Heart left ventricle (tissue), 16 donors: ENCODE measurements at regions not wholly inside any gene's neighbourhood (a gene's known extent, or its start where the extent isn't known, plus 50 kb on each side); places are given as distances from the start of the nearest gene placed in this dataset.

Experiments used
- ATAC-seq, 4 donors: fragments of 200-7000 bp; cut with Tn5 transposase; one replicate each; pipeline ENCODE4 v1.9.1; 2020 to 2022; ENCODE audit warnings: moderate library complexity in 4 of 4, mild to moderate bottlenecking in 3 of 4, moderate number of reproducible peaks in 1 of 4
- DNase-seq, 5 donors: peaks; one replicate each; pipeline ENCODE4 v3.0.0-alpha.2; 2020
- H3K27ac ChIP-seq, 12 donors: fragments of 200-600 bp; sonication (generic) in 4 of 12; one replicate each; pipeline versions ENCODE4 v1.5.0 to v1.8.0; 2016 to 2022; ENCODE audit warnings: mild to moderate bottlenecking in 2 of 12
- H3K27me3 ChIP-seq, 9 donors: fragments of 200-600 bp; sonication (generic) in 2 of 9; one replicate each; pipeline versions ENCODE4 v1.5.1 to v1.8.0; 2016 to 2022; ENCODE audit warnings: mild to moderate bottlenecking in 3 of 9
- H3K36me3 ChIP-seq, 9 donors: fragments of 200-600 bp; sonication (generic) in 2 of 9; one replicate each; pipeline versions ENCODE4 v1.5.0 to v1.8.0; 2018 to 2022; ENCODE audit warnings: mild to moderate bottlenecking in 2 of 9
- H3K4me1 ChIP-seq, 12 donors: fragments of 200-600 bp; sonication (generic) in 4 of 12; one replicate each; pipeline versions ENCODE4 v1.5.0 to v1.8.0; 2016 to 2022; ENCODE audit warnings: mild to moderate bottlenecking in 3 of 12
- H3K4me3 ChIP-seq, 12 donors: fragments of 200-600 bp; sonication (generic) in 4 of 12; one replicate each; pipeline versions ENCODE4 v1.5.0 to v1.8.0; 2017 to 2022; ENCODE audit warnings: mild to moderate bottlenecking in 9 of 12, moderate library complexity in 4 of 12
- H3K9me3 ChIP-seq, 12 donors: fragments of 200-600 bp; sonication (generic) in 4 of 12; one replicate each; pipeline versions ENCODE4 v1.5.0 to v1.8.0; 2016 to 2022; ENCODE audit warnings: mild to moderate bottlenecking in 1 of 12
- POLR2A ChIP-seq, 2 donors: fragments of 450-650 bp; IDR thresholded peaks; one replicate each; pipeline ENCODE4 v1.6.1; 2017; ENCODE audit warnings: antibody characterized with exemption in 2 of 2, mild to moderate bottlenecking in 2 of 2, moderate library complexity in 2 of 2
- WGBS, 4 donors: extraction: QIAGEN DNeasy Blood & Tissue Kit in 2 of 4; methylation state at CpG; one replicate each; pipeline versions ENCODE4 v1.1.5 to v1.1.7; 2013 to 2018; 5-methylcytosine and 5-hydroxymethylcytosine counted together
- intact Hi-C, 10 donors: fragments of 100-400 bp; cut with DNase I; formaldehyde crosslinking; loops; one replicate each; pipeline versions ENCODE4 v1.11.1 to v1.14.2; 2022
- TF ChIP-seq, protein P1 (sequence below), 12 donors: fragments of 200-600 bp; sonication (generic) in 4 of 12; IDR thresholded peaks; one replicate each; pipeline versions ENCODE4 v1.5.0 to v1.8.0; 2018 to 2022; ENCODE audit warnings: antibody characterized with exemption in 12 of 12, mild to moderate bottlenecking in 5 of 12
- donor health status: ischemic (EF 13 %, LVEDD 7.1; RV severe dilation, severe dysfunction).
- donor health status: healthy with polysubstance abuse.
- donor health status: DM: no; HTN: yes; CAD: no.
- donor health status: DM: no; HTN: no; CAD: no.
- donor health status: ischemic (EF 25% LVEDD 6.9; RV normal size, moderate dysfunction).
- donor health status: ischemic (EF 25% LVEDD 5.7; RV mildly dilated, moderate dysfunction).
- donor health status: healthy.
- donor health status: DM: yes; HTN: yes; CAD: no.
- donor health status: ischemic (EF 35%, LVEDD 5.7; RV mildly dilated, moderate dysfunction).
- donor health status: nonischemic (EF 11% LVEDD 7.7; RV severe dilation, severe dysfunction).
- donor health status: DM: yes; HTN: yes; CAD: no.
- donor health status: PGD.
- donor health status: ischemic (EF 29% LVEDD 5.4; RV normal size, mild dysfunction).
- donor health status: nonischemic (EF 23%, LVEDD 6.1; RV moderate dilation, normal function).

DNA sequence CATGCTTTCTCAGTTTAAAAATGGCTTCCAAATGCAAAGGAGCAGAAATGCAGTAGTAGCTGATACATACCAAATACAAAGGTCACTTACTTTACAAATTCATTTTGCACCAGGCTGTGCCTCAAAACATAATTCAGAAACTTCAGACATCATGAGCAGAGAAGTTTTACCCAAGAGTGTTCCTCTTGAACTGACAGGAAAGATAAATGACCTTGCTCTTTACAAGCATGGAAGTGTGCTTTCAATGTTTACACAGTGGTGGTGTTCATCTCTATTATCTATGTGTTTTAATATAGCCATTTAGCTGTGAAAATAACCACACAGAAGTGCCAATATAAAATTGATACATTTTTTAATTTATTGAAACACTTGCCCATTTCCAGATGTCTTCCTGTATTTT is 383.4 kb downstream of the ANKRD50 start:
- H3K4me1 ChIP-seq, result no peaks in the 10 kb centered on the region
- no peak for DNase-seq
- H3K36me3 ChIP-seq, result no peaks in the 10 kb centered on the region
- no peak overlapping the region for H3K4me3 ChIP-seq
- no peaks in the 10 kb centered on the region for H3K9me3 ChIP-seq
- H3K27me3 ChIP-seq, result no peaks in the 10 kb centered on the region
- TF ChIP-seq, protein P1, sequence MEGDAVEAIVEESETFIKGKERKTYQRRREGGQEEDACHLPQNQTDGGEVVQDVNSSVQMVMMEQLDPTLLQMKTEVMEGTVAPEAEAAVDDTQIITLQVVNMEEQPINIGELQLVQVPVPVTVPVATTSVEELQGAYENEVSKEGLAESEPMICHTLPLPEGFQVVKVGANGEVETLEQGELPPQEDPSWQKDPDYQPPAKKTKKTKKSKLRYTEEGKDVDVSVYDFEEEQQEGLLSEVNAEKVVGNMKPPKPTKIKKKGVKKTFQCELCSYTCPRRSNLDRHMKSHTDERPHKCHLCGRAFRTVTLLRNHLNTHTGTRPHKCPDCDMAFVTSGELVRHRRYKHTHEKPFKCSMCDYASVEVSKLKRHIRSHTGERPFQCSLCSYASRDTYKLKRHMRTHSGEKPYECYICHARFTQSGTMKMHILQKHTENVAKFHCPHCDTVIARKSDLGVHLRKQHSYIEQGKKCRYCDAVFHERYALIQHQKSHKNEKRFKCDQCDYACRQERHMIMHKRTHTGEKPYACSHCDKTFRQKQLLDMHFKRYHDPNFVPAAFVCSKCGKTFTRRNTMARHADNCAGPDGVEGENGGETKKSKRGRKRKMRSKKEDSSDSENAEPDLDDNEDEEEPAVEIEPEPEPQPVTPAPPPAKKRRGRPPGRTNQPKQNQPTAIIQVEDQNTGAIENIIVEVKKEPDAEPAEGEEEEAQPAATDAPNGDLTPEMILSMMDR (IDR thresholded peaks at IDR 0.05), result no peak
- TF ChIP-seq POLR2A (IDR thresholded peaks at IDR 0.05), result no peak
- intact Hi-C loops, result loop anchor here in 1 of 10 donors (10.0 kb wide), 1 partner anchor 1224 kb away; no protein-coding TSS in a partner anchor
- no peak for ATAC-seq
- no peak overlapping the region for H3K27ac ChIP-seq

DNA sequence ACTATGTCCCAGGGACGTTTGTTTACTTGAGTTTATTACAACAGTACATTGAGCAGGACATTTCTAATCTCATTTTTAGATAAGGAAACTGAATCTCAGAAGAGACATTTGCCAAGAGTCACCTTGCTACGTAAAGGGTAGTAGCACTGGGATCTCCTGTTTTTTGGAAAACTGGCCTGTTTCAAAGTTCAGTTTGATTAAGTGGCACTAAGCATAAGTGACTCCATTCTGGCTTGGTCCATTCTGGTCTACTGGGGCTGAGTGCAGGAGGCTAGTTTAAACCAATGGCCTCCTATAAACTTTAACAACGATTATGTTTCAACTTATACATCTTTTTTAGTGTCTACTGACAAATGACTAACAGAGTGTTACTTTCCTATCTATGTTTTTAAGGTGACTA is 382.5 kb downstream of the ANKRD50 start:
- TF ChIP-seq POLR2A (IDR thresholded peaks at IDR 0.05), result no peak
- TF ChIP-seq, protein P1 (IDR thresholded peaks at IDR 0.05), result no peak
- H3K4me1 ChIP-seq, result no peaks in the 10 kb centered on the region
- intact Hi-C loops, result loop anchor here in 9 of 10 donors (5.0 to 10.0 kb wide), 8 partner anchors 305 to 955 kb away; partner anchors contain the start of gene ANKRD50 (in 4 of the 9)
- H3K4me3 ChIP-seq, result no peak overlapping the region
- H3K27me3 ChIP-seq, result no peaks in the 10 kb centered on the region
- 62 to 69% (median 65%) methylated on average over 3 of the region's 3 CpGs for WGBS, 4 donors
- ATAC-seq, result no peak
- no peak overlapping the region for H3K27ac ChIP-seq
- H3K9me3 ChIP-seq, result no peaks in the 10 kb centered on the region
- no peak for DNase-seq
- no peaks in the 10 kb centered on the region for H3K36me3 ChIP-seq

- TF ChIP-seq POLR2A (IDR thresholded peaks at IDR 0.05), result no peak
- TF ChIP-seq, protein P1 (IDR thresholded peaks at IDR 0.05), result no peak
- no peak overlapping the region for H3K4me3 ChIP-seq
- ATAC-seq (no peak), DNase-seq (no peak)
- 91 to 100% (median 96%) methylated on average over 1 of the region's 1 CpG for WGBS, 4 donors
- H3K4me1 ChIP-seq, result no peaks in the 10 kb centered on the region
- no peaks in the 10 kb centered on the region for H3K9me3 ChIP-seq
- no peaks in the 10 kb centered on the region for H3K27me3 ChIP-seq
- H3K36me3 ChIP-seq, result no peaks in the 10 kb centered on the region
- intact Hi-C loops, result loop anchor here in 9 of 10 donors (2.0 to 10.0 kb wide), 10 partner anchors 303 to 953 kb away; partner anchors contain the start of gene ANKRD50 (in 4 of the 9)
- no peak overlapping the region for H3K27ac ChIP-seq
Measured at GRCh38 chr4:124331781-124332180, 380.8 kb downstream of the ANKRD50 start.

GRCh38 chr4:124333466-124333865 is 379.1 kb downstream of the ANKRD50 start:
- no peak for TF ChIP-seq POLR2A (IDR thresholded peaks at IDR 0.05)
- TF ChIP-seq, protein P1 (IDR thresholded peaks at IDR 0.05), result no peak
- DNase-seq (no peak), ATAC-seq (no peak)
- H3K4me3 ChIP-seq, result no peak overlapping the region
- no peaks in the 10 kb centered on the region for H3K36me3 ChIP-seq
- WGBS, 4 donors, result 56 to 58% (median 57%) methylated on average over 4 of the region's 4 CpGs
- H3K27me3 ChIP-seq, result no peaks in the 10 kb centered on the region
- intact Hi-C loops, result loop anchor here in 9 of 10 donors (2.0 to 10.0 kb wide), 10 partner anchors 301 to 951 kb away; partner anchors contain the start of gene ANKRD50 (in 4 of the 9)
- no peaks in the 10 kb centered on the region for H3K9me3 ChIP-seq
- H3K27ac ChIP-seq, result no peak overlapping the region
- H3K4me1 ChIP-seq, result no peaks in the 10 kb centered on the region
